GM12864 (cell line): ENCODE measurements at regions not wholly inside any gene's neighbourhood (a gene's known extent, or its start where the extent isn't known, plus 50 kb on each side); places are given as distances from the start of the nearest gene placed in this dataset.

Source experiments
- DNase-seq: peaks from one replicate; pipeline ENCODE4 v3.0.0-alpha.2; 2011; ENCODE audit warnings: low read depth
- H3K4me3 ChIP-seq: 2 replicates; pipeline ENCODE4 v1.5.1; 2011; ENCODE audit warnings: mild to moderate bottlenecking, low read depth, low read length, control low read depth
- TF ChIP-seq, protein P1 (sequence below): IDR thresholded peaks from 2 replicates; pipeline ENCODE4 v1.5.1; 2011; ENCODE audit warnings: low read depth, mild to moderate bottlenecking, moderate library complexity, low read length, control low read depth, inconsistent platforms; ENCODE audit errors: missing control alignments

DNA sequence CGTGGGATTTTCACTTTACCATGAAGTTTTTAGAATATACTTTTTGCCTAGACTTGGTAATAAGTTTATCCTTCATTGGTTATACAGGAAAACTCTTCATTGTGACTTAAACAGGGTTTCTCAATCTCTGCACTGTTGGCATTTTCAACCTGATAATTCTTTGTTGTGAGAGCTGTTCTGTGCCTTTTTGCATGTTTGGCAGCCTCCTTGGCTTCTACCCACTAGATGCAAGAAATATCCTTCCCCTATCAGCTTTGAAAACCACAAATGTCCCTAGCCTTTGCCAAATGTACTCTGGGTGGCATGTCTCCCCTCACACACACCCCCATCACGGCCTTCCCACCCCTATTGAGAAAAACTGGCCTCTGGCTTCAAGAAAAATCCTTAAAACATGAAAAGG is 180.9 kb downstream of the ESM1 start:
- no peak overlapping the region for H3K4me3 ChIP-seq
- TF ChIP-seq, protein P1, sequence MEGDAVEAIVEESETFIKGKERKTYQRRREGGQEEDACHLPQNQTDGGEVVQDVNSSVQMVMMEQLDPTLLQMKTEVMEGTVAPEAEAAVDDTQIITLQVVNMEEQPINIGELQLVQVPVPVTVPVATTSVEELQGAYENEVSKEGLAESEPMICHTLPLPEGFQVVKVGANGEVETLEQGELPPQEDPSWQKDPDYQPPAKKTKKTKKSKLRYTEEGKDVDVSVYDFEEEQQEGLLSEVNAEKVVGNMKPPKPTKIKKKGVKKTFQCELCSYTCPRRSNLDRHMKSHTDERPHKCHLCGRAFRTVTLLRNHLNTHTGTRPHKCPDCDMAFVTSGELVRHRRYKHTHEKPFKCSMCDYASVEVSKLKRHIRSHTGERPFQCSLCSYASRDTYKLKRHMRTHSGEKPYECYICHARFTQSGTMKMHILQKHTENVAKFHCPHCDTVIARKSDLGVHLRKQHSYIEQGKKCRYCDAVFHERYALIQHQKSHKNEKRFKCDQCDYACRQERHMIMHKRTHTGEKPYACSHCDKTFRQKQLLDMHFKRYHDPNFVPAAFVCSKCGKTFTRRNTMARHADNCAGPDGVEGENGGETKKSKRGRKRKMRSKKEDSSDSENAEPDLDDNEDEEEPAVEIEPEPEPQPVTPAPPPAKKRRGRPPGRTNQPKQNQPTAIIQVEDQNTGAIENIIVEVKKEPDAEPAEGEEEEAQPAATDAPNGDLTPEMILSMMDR = no peak
- no peak for DNase-seq

DNA sequence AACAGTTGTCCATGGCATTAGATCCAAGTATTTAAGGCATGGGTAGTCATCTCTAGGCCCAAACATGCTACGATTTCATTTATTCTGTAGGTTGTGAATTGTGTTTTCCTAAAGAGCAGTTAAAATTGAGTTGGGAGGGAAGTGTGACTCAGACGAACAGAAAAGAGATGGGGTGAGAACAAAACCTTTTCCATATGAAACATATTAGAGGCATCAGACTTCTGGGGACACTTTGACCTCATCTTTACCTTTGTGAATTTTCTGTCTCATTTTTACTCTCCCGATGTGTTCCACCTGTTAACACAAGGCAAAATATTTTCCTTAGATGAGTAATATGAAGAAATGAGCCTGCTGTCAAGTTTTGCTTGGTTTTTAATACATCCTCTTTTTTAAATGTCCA is 181.3 kb downstream of the ESM1 start:
- TF ChIP-seq, protein P1 = no peak
- H3K4me3 ChIP-seq = no peak overlapping the region
- DNase-seq = no peak

DNA sequence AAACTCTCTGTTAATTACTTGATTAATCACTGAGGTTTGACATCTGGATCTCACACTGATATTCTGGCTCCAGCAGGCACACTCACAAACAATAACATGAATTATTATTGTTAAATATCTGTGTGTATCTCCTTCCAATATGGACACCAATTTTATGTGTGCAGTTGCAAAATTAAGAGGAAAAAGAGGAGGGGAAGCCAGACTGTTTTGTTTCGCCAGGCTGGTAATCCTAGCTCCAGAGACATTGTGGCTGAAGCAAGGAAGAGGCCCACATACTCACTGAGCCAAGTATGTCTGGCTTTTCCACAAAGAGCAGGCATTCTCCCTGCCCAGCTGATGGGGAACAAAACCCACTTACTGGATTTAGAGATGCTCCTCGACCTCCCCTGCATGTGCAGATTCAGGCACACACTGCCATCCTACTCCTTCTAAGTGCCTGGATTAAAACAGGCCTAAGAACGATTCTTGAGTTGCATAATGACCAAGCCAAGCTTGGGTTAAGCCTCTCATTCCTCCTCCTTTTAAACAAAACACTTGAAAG is 181.9 kb downstream of the ESM1 start:
- TF ChIP-seq, protein P1 = no peak
- no peak overlapping the region for H3K4me3 ChIP-seq
- no peak for DNase-seq

GRCh38 chr5:54799645-54800044 is 185.7 kb downstream of the ESM1 start:
- no peak overlapping the region for H3K4me3 ChIP-seq
- TF ChIP-seq, protein P1 = no peak
- DNase-seq = no peak

- no peak for DNase-seq
- TF ChIP-seq, protein P1 = no peak
Measured at GRCh38 chr5:54795777-54796176, 189.6 kb downstream of the ESM1 start.

DNA sequence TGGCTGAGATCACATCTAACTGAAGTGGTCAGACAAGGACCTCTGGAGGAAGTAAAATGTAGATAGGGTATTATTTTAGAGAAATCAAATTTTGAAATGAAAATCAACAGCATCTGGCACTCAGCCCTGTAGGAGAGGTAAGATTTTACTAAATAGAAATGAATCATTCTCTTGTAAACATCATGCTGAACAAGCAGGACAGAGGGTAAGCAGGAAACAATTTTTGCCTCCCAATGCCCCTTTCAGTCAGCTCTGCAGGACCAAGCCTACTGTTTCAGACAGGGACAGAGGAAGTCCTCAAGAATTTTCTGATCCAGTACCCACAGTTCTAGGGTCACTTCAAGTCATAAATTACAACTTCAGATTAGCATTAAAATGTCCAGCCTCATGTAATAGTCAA is 190.1 kb downstream of the ESM1 start:
- DNase-seq = no peak
- H3K4me3 ChIP-seq = no peak overlapping the region
- TF ChIP-seq, protein P1 = no peak

More at GRCh38 chr5:54795777-54796176, 189.6 kb downstream of the ESM1 start:
- no peak overlapping the region for H3K4me3 ChIP-seq
